WTC11 (cell line): ENCODE measurements at regions not wholly inside any gene's neighbourhood (a gene's known extent, or its start where the extent isn't known, plus 50 kb on each side); places are given as distances from the start of the nearest gene placed in this dataset.
"Not testable (repeated sequence)": the region's sequence is repeated elsewhere in the genome, so short reads cannot be mapped to it uniquely, and the experiment has no call there.

ENCODE experiments used
- JUN ChIP-seq: sonication (generic); formaldehyde crosslinking; IDR thresholded peaks from 2 replicates; pipeline ENCODE4 v1.8.0; 2023; ENCODE audit warnings: mild to moderate bottlenecking, missing genetic modification reagents
- TF ChIP-seq, protein P1 (sequence below): sonication (generic); formaldehyde crosslinking; IDR thresholded peaks from 2 replicates; pipeline ENCODE4 v1.8.1; 2022; ENCODE audit warnings: mild to moderate bottlenecking, missing genetic modification reagents, moderate library complexity, borderline replicate concordance

DNA sequence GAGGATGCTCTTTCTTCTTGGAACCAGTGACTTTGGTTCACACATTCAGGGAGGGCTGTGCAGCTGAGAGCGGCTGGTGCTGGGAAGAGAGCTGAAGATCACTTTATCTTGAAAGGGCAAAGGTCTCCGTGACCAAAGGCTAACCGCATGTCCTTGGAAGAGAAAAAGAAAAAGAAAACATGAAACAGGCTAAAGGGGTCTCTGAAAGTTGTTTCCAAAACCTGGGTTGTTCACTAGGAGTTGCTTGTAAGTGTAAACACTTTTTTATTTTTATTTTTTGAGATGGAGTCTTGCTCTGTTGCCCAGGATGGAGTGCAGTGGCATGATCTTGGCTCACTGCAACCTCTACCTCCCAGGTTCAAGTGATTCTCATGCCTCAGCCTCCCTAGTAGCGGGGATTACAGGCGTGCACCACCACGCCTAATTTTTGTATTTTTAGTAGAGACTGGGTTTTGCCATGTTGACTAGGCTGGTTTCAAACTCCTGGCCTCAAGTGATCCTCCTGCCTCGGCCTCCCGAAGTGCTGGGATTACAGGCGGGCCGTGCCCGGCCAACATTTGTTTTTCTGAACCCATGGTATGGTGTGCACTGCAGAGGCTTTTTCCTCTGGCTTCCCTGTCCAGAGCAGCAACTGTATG lies 208.6 kb downstream of the C9orf50 start:
- TF ChIP-seq, protein P1, sequence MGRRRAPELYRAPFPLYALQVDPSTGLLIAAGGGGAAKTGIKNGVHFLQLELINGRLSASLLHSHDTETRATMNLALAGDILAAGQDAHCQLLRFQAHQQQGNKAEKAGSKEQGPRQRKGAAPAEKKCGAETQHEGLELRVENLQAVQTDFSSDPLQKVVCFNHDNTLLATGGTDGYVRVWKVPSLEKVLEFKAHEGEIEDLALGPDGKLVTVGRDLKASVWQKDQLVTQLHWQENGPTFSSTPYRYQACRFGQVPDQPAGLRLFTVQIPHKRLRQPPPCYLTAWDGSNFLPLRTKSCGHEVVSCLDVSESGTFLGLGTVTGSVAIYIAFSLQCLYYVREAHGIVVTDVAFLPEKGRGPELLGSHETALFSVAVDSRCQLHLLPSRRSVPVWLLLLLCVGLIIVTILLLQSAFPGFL = not testable (repeated sequence)
- not testable (repeated sequence) for TF ChIP-seq JUN (CRISPR knock-in tag)
